ENCODE measurements at regions not wholly inside any gene's neighbourhood (a gene's known extent, or its start where the extent isn't known, plus 50 kb on each side); places are given as distances from the start of the nearest gene placed in this dataset.

- no peak for TF ChIP-seq CTCF (conservative IDR thresholded peaks at IDR 0.05)
- H3K27me3 ChIP-seq (ENCODE audit: insufficient read depth, low read length), result no peaks in the 10 kb centered on the region
These were observed 316.4 kb downstream of the ZNF621 start for GRCh38 chr3:40841131-40841530.

More at GRCh38 chr3:40841131-40841530, 316.4 kb downstream of the ZNF621 start:
- peaks cover 2% of the 10 kb centered on the region; the same call in 1 of the 2 replicates for H3K27me3 Mint-ChIP-seq (ENCODE audit: low read depth)
- Histone ChIP-seq H4K8ac (replicated peaks; ENCODE audit: insufficient read length, low read depth, low read length) (no peak overlapping the region), H3K4me1 (ENCODE audit: insufficient read depth, low read length) (peaks cover 6% of the 10 kb centered on the region; the same call in 1 of the 2 replicates), H2BK120ac (ENCODE audit: low read depth, low read length, poor library complexity, severe bottlenecking) (no peak overlapping the region), H2AK5ac (ENCODE audit: insufficient read length, low read length) (no peak overlapping the region), H2BK20ac (ENCODE audit: low read depth, low read length, poor library complexity, severe bottlenecking) (no peak overlapping the region), H3K23me2 (ENCODE audit: insufficient read length, low read depth, low read length, poor library complexity, severe bottlenecking) (no peaks in the 10 kb centered on the region), H2AFZ (ENCODE audit: low read length) (no peak overlapping the region), H3K9ac (ENCODE audit: extremely low read depth, insufficient read length, low read length) (no peak overlapping the region), H3K27ac (ENCODE audit: insufficient read length, low read depth, low read length) (no peak overlapping the region), H3K79me1 (ENCODE audit: insufficient read depth, low read depth, low read length, poor library complexity, severe bottlenecking) (no peaks in the 10 kb centered on the region), H3T11ph (ENCODE audit: low read length) (no peak overlapping the region), H4K20me1 (ENCODE audit: control insufficient read depth, insufficient read depth, insufficient read length) (no peaks in the 10 kb centered on the region), H3K23ac (ENCODE audit: insufficient read length, low read depth, low read length) (no peak overlapping the region), H3K4me2 (ENCODE audit: insufficient read depth, insufficient read length, low read length) (no peak overlapping the region), H3K4ac (ENCODE audit: low read depth, low read length) (no peak overlapping the region), H4K5ac (ENCODE audit: insufficient read length, low read depth, low read length) (no peak overlapping the region), H2BK12ac (ENCODE audit: insufficient read length, low read depth, low read length) (no peak overlapping the region), H4K91ac (ENCODE audit: insufficient read length, low read depth, low read length) (no peak overlapping the region), H2BK5ac (ENCODE audit: insufficient read length, low read length) (no peak overlapping the region), H2BK15ac (ENCODE audit: low read depth, low read length) (no peak overlapping the region), H3K9me3 (ENCODE audit: control insufficient read depth, low read depth, low read length) (no peaks in the 10 kb centered on the region), H3K79me2 (ENCODE audit: insufficient read depth, low read length) (no peaks in the 10 kb centered on the region), H3K56ac (ENCODE audit: insufficient read length, low read depth, low read length) (no peak overlapping the region), H3K18ac (ENCODE audit: insufficient read length, low read depth, low read length) (no peak overlapping the region), H3K14ac (ENCODE audit: insufficient read depth, low read length) (no peak overlapping the region)
- H3K36me3 Mint-ChIP-seq (ENCODE audit: insufficient read depth in 1 of 3, low read depth in 3 of 3), result peaks cover under 1 to 8% (median 6%) of the 10 kb centered on the region in 3 experiments; a peak in 6 of 7 replicates
- WGBS (ENCODE audit: extremely low coverage, insufficient read length, low lambda C conversion rate), result no CpG with 5 or more reads among the region's 1 CpG
- no peak for DNase-seq
- no peak overlapping the region for H3K27ac Mint-ChIP-seq
- no peak overlapping the region for H3K4me3 Mint-ChIP-seq
- H3K4me1 Mint-ChIP-seq, result peaks cover 16 to 19% of the 10 kb centered on the region in 2 experiments
- H3K9me3 Mint-ChIP-seq, result peaks cover 4 to 6% of the 10 kb centered on the region in 2 experiments

Data from H9 (cell line).